Upper lobe of left lung (tissue), 4 donors: ENCODE measurements at regions not wholly inside any gene's neighbourhood (a gene's known extent, or its start where the extent isn't known, plus 50 kb on each side); places are given as distances from the start of the nearest gene placed in this dataset.

ENCODE experiments used
- CTCF ChIP-seq, 6 experiments: fragments of 450-650 bp in 4 of 6; fragments of 200-600 bp in 2 of 6; sonication (generic) in 2 of 6; IDR thresholded peaks; one replicate each; pipeline ENCODE4 v1.5.1; 2016 to 2019; ENCODE audit warnings: antibody characterized with exemption in 6 of 6
- EP300 ChIP-seq, 4 donors: sonication (generic); formaldehyde crosslinking; IDR thresholded peaks; one replicate each; pipeline ENCODE4 v1.5.1; 2017; ENCODE audit warnings: antibody characterized with exemption in 4 of 4, control low read depth in 2 of 4

- no peak for TF ChIP-seq CTCF (IDR thresholded peaks at IDR 0.05)
- TF ChIP-seq EP300 (IDR thresholded peaks at IDR 0.05) = no peak
Measured at GRCh38 chrX:5683996-5684395, 544.7 kb downstream of the NLGN4X start.
